Activated CD4-positive, CD25-positive, alpha-beta regulatory T cell treated with anti-CD3 and anti-CD28 coated beads, Interleukin-2, amount 50 U/mL, for 24 hours (primary cell): ENCODE measurements at regions not wholly inside any gene's neighbourhood (a gene's known extent, or its start where the extent isn't known, plus 50 kb on each side); places are given as distances from the start of the nearest gene placed in this dataset.

Source experiments
- ATAC-seq, 2 donors: fragments of 150-1000 bp; cut with Tn5 transposase; one replicate each; pipeline ENCODE4 v1.10.0; 2021; ENCODE audit warnings: mild to moderate bottlenecking in 1 of 2, moderate library complexity in 1 of 2

DNA sequence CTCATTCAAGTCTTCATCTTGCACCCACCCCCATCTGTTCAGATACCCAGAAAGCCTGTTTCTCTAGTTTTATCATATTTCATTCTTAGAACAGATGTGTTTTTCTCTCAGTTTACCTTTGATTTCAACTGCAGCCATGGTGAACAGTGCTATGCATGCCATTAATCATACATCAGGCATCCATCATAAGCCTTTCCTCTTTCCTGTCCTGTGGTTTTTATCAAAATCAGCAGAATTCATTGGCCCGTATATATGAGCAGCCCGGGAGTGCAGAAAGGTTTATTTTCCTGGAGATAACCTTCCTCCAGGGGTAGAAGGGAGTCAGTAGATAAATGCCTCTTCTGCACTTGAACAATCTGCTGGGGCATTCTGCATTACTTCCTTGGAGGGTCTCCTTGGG is 65.7 kb downstream of the IL21 start:
- no peak for ATAC-seq

DNA sequence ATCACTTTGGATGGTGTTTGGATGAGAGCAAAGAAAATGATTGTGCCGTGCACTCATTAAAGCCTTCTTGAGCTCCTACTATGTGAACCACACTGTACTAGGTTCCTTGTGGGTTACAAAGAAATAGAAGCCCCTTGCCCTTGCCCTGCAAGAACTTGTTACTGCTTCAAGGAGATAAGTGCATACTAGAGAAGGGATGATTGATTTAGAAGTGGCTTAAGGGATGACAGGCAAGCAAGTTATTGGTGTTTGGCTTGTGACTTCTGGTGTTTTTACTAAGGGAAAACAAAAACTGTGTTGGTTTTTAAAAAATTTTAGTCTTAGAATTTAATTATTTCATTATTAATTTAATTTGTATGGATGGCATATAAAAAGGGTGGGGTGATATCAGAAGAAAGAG is 67.4 kb downstream of the IL21 start:
- ATAC-seq: no peak

DNA sequence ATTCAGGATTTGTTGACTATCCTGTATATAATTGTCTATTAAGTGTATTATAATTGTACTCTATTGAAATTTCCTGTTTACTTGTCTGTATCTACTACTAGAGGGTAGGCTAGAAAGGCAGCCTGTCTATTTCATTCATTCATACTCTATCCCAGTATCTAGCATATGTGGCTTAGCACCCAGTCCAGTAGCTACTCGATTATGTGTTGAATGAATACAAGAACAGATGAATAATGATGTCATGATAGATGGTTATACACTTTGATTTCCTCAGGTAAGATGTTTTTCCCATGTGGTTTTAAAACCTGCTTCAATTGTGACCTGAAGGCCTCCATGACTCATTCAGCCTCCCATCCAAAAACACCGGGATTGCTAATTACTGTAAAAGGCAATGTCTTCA is 68.0 kb downstream of the IL21 start:
- ATAC-seq: no peak

DNA sequence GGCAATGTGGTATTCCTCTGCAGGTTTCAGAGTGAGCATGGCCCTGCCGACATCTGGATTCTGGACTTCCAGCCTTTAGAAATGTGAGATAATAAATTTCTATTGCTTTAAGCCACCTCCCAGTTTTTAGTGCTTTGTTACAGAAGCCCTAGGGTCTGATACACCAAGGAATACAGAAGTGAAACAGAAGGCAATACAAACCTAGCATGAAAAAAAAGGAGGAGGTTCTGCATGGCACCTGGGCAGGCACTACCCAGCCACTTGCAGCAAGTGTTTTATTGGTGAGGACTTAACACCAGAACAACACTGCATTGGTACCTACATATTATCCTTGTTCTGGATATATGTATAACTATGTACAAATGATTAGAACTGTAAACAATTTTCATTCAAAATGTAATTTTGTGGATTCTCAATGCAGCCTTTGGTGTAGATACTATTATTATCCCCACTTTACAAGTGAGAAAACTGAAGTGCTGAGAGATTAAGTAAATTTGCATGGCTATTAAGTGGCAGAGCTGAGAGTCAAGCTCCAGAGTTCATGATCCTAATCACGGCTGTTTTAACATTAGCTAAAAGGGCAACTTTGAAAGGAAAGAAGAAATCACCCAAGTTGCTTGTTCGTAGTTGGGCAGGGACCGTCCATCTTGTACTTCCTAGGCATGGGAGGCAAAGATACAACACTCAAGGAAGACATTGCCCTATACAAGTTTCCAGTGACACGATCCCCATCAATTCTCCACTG is 71.8 kb downstream of the IL21 start:
- ATAC-seq: no peak

DNA sequence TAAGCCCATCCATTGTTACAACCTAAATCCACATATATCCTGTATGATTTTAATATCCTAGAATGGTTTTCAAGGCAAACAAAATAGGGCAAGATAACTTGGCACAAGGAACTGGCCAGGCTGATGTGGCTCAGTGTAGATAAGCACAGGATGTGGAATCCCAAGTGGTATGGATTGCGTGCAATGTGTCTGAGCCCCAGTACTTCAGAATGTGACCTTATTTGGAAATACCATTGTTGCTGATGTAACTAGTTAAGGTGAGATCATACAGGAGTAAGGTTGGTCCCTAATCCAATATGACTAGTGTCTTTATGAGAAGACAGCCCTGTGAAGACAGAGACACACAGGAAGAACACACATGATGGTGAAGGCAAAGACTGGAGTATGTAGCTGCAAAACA is 72.4 kb downstream of the IL21 start:
- no peak for ATAC-seq

DNA sequence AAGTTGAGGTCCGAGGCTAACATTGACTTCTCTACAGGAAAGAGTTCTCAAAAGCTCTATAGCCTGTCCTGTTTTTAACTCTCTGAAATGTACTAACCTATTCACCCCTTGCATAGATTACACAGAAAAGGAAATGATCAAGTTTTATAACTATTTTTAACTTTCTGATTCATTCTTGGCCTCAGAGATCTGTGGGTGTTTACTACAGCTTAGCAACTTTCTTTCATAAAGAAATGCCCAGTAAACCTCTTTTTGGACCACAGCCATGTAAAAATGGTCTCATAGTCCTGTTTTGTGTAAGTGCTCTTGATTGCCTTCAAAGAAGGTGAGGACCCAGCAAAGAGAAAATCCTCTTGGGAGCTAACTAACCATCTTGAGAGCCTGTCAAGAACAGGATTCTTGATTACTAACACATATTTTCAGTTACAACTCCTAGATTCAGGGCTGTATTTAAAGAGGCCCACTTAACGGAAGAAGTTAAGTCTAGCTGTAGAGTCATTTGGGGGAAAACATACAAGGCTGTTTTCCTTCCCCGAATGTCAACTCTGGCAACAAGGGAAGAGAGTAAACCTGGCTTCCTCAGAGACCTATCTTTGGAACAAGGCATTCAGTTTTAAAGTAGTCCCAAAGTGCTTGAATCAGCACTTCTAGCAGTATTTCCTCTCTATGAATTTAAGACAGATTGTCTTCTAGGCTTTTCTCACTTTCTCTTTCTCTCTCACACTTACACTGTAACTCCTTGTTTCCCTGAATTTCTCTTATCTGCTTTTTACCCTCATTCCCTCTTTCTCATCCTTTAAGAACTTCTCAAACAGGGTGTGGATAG is 78.2 kb downstream of the IL21 start:
- peak; percentile 67 to 75 for ATAC-seq

DNA sequence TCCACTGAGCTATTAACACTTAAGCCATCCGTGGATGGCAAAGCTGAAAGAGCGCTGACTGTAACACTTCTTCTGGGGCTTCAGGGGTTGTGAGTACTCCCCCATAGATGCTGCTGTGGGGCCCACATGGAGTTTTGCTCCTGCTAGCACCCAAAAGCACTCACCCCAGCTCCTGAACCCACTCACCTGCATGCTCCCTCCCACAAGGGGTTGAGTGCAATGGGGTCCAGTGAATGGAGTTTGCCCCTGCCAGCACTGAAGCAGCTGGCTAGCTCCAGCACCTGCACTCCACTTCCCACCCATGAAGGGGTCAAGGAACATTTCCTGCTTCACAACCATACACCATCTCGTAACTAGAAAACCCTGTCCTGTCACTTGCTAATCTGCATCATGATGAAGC is 78.9 kb downstream of the IL21 start:
- no peak for ATAC-seq

DNA sequence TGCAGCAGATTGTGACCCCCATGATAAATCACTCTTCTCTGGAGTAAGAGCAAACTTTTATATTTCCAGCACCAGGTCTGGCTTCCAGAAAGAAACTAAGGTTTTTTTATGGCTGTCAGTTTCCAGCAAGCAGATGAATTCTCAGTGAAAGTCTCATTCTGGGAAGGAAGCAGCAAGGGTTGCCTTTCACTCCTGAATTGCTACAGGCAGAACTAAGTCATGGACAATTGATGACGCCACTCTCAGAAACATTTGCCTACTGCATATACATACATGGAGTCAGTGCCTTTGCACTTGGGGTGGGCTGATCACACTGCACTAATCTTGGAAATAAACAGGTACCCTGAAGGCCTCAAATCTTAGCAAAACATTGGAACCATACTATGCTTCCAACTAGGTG is 80.0 kb downstream of the IL21 start:
- ATAC-seq: no peak

DNA sequence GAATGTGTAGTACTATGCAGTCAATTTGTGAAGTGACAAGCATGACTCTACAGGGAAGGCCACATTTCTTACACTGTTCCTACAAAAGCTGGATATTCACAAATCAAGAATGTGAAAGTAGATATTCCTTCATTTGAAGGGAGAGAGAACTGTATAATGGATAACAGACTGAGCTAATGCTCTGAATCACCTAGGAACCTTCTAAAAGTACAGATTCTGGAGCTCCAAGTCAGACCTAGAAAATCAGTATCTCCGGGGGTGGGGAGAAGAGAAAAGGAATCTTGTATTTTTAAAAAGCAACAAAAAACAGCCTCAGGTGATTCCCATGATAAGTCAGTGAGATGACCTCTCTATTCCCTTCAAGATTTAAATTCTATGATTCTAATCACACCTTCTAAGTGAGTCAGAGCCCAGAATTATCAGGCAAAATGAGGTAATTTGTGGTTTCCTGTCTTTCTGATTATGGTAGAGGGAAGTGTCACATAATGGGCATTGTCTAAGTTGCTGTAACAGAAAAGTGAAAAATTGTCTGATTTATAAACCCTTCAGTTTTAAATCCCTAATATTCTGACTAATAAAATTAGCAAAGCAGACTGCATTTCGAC is 80.9 kb downstream of the IL21 start:
- ATAC-seq: peak; percentile 64 to 66

DNA sequence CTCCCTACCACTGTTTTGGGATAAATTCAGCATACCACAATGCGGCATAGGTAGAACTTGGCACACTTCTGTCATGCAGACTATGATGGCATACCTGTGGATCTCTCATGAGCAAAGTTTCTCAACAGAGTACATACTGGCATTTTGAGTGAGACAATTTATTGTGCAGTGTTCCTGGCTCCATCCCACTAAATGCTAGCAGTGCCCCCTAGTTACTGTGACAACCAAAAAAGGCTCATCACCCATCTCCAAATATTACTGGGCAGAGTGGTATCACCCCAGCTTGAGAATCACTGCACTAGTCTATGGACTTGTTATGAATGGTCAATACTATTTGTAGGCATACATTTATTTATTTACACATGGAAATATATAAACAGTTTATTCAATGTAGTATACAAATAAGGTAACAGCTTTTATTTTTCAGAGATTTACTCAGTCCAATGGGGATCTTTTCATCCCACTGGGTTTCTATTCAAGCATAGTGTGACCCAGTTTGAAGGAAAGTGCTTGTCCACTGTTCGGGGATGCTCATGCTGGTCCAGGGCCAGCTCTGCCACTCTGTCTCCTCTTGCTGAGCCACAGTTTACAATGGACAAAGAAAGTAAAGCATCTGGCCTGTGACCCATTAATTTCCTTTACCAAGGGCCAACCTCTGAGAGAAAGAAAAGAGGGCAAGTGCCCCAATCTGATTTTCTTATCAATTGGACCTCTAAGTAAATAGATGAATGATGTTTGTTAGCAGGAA is 81.0 kb upstream of the IL2 start:
- no peak for ATAC-seq

DNA sequence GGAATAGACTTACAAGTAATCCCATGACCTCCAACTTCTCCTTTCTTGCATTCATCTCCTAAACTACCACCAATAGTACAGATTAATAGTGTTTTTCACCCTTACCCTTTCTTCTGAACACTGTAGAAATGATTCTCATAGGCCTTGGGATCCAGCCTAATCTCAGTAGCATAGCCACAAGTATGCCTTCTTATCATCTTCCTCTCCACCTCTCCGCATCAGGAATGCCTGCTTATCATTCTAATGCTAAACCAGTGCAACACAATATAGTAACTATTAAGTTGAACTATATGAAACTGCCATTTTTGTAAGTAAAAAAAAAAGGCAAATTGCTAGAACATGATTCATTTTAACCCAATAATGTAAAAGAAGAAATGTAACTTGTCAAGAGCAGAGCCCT is 79.5 kb upstream of the IL2 start:
- no peak for ATAC-seq

DNA sequence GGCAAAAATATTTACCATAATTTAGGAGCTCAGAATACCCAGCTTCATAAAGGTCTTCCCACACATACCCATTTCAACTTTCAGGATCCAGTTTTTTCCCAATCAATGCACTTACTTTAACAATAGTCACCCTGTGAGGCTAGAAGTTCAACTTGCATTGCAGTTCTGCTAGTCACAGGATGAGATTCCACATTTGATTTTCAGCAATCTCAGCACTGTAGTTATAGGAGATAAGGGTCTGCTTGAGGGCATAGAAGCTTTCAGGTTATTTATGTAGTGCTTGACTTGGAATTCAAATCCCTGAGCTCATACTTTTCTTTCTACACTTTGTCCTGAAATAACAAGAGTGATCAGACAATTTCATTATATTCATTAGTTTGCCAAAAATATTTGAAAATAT is 78.3 kb upstream of the IL2 start:
- ATAC-seq: no peak

DNA sequence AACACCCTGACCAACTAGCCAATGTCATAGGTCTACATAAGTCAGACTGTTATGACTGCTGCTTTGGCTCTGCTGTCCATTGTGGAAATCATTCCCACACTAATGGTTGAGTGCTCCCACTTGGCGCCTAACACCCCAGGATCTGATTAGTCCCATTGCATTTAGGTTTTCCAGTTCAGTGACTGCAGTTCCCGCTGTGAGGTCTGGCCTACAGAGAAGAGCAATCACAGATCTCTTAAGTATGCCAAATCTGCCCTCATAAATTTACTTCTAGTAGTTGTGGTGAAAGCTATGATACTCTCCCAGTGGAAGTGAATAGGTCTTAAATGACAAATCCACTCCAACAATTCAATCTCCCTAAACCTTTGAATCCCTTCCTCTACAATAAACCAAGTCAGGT is 77.3 kb upstream of the IL2 start:
- no peak for ATAC-seq

DNA sequence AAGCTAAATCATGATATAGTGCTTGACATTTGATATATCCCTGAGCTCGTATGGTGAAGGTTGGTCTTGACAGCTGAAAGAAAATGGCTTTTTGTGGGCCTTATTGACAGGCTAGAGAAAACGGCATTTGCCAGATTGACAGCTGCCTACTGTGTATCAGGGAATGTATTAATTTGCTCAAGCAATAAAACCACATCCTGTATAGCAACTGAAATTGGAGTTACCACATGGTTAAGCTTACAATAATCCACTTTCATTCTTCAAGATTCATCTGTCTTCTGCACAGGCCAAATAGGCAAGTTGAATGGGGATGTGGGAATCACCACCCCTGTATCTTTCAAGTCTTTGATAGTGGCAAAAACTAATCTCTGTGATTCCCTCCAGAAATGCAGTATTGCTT is 76.2 kb upstream of the IL2 start:
- ATAC-seq: no peak

DNA sequence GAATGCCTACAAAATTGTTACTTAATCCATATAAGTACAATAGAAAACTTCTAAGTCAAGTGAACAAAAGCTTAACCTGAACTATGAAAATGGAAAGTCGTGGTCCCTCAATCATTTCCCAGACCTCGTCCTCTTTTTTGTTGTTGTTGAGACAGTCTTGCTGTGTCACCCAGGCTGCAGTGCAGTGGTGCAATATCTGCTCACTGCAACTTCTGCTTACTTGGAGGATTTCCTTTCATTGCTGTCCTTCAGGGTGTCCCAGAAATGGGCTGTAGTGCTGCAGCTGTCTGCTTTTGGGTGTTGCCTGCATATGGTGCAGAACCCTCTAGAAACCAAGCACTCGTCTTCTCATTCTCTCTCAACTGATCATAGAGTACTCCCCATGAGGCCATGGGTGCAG is 75.0 kb upstream of the IL2 start:
- ATAC-seq: no peak

DNA sequence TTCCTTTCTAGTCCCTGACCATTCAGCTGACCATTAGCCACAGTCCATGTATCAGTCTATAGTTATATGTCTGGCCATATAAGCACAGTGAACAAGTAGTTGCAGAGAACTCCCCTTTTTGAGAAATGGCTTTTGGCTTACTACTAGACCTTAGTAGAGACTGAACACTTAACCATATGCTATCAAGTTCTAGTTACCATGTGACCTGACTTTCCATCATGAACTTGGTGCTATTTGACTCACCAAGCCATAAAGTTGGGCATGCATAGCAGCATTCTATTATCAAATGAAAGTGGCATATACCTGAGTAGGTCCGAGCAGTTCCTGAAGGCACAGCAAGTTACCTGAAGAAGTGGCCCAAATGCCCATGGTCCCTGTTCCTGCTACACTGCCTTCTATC is 74.5 kb upstream of the IL2 start:
- no peak for ATAC-seq

DNA sequence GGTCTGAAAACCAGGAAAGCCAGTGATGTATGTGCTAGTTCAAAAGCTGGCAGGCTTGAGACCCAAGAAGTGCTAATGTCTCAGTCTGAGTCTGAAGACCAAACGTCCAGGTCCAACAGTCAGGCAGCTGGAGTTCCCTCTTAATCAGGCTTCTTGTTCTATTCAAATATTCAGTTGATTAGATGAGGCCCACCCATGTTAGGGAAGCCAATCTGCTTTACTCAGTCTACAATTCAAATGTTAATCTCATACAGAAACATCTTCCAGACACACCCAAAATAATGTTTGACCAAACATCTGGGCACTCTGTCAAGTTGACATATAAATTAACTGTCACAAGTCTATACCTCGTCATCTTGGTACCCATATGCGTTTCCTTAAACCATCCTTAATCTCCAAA is 72.4 kb upstream of the IL2 start:
- ATAC-seq: no peak

DNA sequence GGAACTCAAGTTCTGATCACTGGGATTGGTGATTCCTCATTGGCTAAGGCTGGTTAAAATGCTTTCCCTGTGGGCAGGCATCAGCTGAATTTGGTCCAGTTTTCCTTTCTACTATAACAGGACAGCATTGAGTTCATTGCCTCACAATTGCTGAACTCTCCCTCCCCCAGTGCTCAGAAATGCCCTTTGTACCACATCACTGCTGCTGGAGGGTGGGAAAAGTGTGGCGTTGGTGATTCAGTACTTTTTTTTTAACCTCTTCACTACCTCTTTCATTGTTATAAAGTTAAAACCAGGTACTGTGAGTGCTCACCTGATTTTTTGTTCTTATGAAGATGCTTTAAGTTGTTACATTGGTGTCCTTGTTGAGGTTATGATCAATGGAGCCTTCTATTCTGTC is 69.3 kb upstream of the IL2 start:
- ATAC-seq: no peak

DNA sequence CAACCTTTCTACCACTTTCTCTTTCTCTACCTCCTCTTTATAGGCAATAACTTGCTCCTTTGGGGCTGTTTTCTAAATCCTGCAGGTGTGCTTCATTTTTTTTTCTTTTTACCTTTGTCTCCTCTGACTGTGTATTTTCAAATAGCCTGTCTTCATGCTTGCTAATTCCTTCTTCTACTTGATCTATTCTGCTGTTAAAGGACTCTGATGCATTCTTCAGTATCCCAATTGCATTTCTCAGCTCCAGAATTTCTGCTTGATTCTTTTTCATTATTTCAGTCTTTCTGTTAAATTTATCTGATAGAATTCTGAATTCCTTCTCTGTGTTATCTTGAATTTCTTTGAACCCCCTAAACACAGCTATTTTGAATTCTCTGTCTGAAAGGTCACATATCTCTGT is 67.7 kb upstream of the IL2 start:
- ATAC-seq: no peak

DNA sequence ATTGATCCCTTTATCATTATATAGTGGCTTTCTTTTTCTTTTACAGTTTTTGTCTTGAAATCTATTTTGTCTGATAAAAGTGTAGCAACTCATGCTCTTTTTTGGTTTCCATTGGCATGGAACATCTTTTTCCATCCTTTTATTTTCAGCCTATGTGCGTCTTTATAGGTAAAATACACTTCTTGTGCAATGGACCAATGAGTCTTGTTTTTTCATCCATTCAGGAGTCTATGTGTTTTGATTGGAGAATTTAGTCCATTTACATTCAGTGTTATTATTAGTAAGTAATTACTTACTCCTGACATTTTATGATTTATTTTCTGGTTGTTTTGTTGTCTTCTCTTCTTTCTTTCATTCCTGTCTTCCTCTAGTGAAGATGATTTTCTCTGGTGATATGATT is 66.4 kb upstream of the IL2 start:
- ATAC-seq: no peak

DNA sequence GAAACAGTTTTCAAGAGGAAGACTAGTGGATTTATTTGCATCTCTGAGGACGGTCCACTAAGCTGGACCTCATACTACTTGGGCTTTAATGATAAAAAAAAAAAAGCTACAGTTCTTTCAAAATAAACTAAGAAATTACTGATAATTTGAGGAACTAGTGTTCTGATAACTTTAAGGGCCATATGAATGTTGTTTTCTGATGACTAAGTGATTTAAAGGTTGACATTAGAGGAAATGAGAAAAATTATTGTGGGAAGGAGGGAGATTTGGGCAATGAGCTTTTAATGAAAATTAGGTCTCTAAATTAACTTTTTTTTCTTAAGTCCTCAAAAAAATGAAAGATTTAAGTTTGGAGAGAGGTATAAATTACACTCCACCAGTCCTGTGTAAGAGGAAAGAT is 60.8 kb upstream of the IL2 start:
- no peak for ATAC-seq

DNA sequence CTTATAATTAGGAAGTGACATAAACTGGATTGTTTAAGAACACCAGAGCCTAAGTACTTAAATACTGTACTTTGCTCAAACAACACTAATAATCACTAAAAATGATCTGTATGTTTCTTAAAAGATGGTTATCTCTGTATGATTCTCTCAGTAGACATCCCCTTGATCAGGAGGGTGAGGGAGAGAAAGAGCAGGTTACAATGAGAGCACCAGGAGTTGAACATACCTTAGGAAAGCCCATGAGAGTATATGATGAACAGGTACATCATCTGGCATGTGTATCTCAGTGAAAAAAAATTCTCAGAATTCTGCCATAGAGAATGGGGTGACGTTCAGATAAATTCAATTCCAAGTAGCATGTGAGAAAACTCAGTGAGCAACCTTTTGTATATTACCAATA is 59.9 kb upstream of the IL2 start:
- no peak for ATAC-seq

DNA sequence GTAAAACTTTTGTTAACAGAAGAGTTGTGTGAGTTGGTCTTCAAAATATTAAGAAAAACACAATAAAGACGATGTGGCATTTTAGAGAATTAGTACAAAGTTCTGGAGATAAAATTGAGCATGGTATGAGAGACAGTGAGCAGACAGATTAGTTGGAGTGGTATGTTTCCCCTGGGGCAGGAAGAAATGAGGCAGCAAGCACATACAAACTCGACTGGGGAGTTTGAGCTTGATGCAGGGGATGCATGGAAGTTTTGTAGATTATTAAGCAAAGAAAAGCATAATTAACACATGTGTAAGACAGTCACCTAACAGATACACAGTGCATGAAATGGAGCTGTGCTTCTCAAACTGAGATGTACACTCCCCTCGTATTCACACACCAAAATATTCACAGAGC is 58.1 kb upstream of the IL2 start:
- no peak for ATAC-seq

DNA sequence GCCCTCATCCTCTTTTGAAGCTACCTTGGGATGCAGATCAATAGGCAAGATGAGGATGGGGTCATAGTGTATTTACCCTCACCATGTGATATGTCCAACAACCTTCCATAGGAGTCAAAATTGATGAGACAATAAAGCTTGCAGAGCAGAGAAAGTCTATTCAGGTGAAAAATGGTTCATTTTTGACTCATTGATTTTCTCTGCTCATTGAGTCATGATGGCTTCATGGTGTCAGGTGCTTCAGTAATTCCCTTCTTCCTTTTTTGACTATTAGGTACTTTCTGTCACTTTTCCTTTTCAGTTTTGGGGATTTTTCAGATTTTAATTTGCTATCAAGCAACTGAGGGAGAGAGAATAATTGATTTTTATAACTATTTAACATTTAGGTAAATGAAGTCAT is 55.9 kb upstream of the IL2 start:
- no peak for ATAC-seq
